SK-N-SH treated with all-trans-retinoic acid at 6 μM for 48 hours (cell line): ENCODE measurements at regions not wholly inside any gene's neighbourhood (a gene's known extent, or its start where the extent isn't known, plus 50 kb on each side); places are given as distances from the start of the nearest gene placed in this dataset.
"Not testable (repeated sequence)": the region's sequence is repeated elsewhere in the genome, so short reads cannot be mapped to it uniquely, and the experiment has no call there.

Source experiments
- ARNTL ChIP-seq: fragments of 450-650 bp; formaldehyde crosslinking; IDR thresholded peaks from 2 replicates; pipeline ENCODE4 v1.5.0; 2020; ENCODE audit warnings: low read depth, mild to moderate bottlenecking, moderate library complexity, borderline replicate concordance
- BACH2 ChIP-seq: fragments of 250-450 bp; sonication (Bioruptor Pico); IDR thresholded peaks from 2 replicates; pipeline ENCODE4 v1.9.0; 2021; ENCODE audit warnings: mild to moderate bottlenecking, borderline replicate concordance
- CSDC2 ChIP-seq: fragments of 250-450 bp; sonication (Bioruptor Pico); IDR thresholded peaks from 2 replicates; pipeline ENCODE4 v1.5.0; 2020; ENCODE audit warnings: mild to moderate bottlenecking, moderate library complexity
- OSR1 ChIP-seq: fragments of 250-450 bp; sonication (Bioruptor Pico); IDR thresholded peaks from 2 replicates; pipeline ENCODE4 v1.8.0; 2022; ENCODE audit warnings: moderate library complexity, mild to moderate bottlenecking, inconsistent platforms
- TCF4 ChIP-seq: fragments of 250-450 bp; sonication (Bioruptor Pico); IDR thresholded peaks from 2 replicates; pipeline ENCODE4 v1.8.0; 2021; ENCODE audit warnings: mild to moderate bottlenecking, moderate library complexity, borderline replicate concordance
- ZFP3 ChIP-seq: fragments of 250-450 bp; sonication (Bioruptor Pico); IDR thresholded peaks from 2 replicates; pipeline ENCODE4 v1.5.0; 2020; ENCODE audit warnings: mild to moderate bottlenecking, moderate library complexity
- ZFP30 ChIP-seq: fragments of 450-650 bp; formaldehyde crosslinking; IDR thresholded peaks from 2 replicates; pipeline ENCODE4 v1.5.0; 2022; ENCODE audit warnings: mild to moderate bottlenecking, moderate library complexity
- TF ChIP-seq, protein P1 (sequence below): fragments of 250-450 bp; sonication (Bioruptor Pico); IDR thresholded peaks from 2 replicates; pipeline ENCODE4 v1.5.0; 2020; ENCODE audit warnings: mild to moderate bottlenecking, moderate library complexity
- TF ChIP-seq, protein P2 (sequence below): fragments of 250-450 bp; sonication (Bioruptor Pico); IDR thresholded peaks from 2 replicates; pipeline ENCODE4 v1.5.1; 2020; ENCODE audit warnings: low read depth, mild to moderate bottlenecking, moderate library complexity

DNA sequence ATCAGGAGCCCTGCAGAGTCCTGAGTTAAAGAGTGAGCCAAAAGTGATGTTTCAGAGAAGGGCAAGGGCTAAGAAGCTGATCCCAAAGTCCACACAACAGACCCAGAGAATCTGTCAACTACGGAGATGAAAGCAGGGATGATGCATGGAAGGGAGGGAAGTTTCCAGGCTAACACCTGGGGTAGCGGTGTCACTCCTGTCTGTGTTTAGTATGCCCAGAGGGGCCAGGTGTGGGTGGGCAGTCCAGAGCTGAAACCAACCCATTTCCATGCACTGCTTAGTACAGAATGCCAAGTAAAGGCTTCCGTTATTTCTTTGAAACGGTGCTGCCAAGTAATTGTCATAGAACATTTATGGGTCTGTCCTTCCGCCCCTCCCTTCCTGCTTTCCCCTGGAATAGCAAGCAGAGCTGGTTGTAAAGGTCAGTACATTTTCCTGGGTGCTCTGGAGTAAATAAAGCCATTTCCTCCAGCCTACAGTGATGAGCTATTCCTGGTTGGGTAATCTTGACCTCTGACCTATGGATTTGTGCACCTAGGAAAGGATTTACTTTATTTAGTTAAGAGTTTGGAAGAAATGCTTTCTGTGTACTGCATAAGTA, 58.6 kb upstream of the WIPF3 start:
- not testable (repeated sequence) for TF ChIP-seq TCF4; ZFP3 (CRISPR knock-in tag); ARNTL (CRISPR knock-in tag); OSR1 (CRISPR knock-in tag); CSDC2 (CRISPR knock-in tag); BACH2 (CRISPR knock-in tag); ZFP30 (CRISPR knock-in tag)
- TF ChIP-seq, protein P1, sequence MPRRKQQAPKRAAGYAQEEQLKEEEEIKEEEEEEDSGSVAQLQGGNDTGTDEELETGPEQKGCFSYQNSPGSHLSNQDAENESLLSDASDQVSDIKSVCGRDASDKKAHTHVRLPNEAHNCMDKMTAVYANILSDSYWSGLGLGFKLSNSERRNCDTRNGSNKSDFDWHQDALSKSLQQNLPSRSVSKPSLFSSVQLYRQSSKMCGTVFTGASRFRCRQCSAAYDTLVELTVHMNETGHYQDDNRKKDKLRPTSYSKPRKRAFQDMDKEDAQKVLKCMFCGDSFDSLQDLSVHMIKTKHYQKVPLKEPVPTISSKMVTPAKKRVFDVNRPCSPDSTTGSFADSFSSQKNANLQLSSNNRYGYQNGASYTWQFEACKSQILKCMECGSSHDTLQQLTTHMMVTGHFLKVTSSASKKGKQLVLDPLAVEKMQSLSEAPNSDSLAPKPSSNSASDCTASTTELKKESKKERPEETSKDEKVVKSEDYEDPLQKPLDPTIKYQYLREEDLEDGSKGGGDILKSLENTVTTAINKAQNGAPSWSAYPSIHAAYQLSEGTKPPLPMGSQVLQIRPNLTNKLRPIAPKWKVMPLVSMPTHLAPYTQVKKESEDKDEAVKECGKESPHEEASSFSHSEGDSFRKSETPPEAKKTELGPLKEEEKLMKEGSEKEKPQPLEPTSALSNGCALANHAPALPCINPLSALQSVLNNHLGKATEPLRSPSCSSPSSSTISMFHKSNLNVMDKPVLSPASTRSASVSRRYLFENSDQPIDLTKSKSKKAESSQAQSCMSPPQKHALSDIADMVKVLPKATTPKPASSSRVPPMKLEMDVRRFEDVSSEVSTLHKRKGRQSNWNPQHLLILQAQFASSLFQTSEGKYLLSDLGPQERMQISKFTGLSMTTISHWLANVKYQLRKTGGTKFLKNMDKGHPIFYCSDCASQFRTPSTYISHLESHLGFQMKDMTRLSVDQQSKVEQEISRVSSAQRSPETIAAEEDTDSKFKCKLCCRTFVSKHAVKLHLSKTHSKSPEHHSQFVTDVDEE (CRISPR knock-in tag), result not testable (repeated sequence)
- TF ChIP-seq, protein P2, sequence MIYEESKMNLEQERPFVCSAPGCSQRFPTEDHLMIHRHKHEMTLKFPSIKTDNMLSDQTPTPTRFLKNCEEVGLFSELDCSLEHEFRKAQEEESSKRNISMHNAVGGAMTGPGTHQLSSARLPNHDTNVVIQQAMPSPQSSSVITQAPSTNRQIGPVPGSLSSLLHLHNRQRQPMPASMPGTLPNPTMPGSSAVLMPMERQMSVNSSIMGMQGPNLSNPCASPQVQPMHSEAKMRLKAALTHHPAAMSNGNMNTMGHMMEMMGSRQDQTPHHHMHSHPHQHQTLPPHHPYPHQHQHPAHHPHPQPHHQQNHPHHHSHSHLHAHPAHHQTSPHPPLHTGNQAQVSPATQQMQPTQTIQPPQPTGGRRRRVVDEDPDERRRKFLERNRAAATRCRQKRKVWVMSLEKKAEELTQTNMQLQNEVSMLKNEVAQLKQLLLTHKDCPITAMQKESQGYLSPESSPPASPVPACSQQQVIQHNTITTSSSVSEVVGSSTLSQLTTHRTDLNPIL (CRISPR knock-in tag), result not testable (repeated sequence)
